ENCODE measurements at regions not wholly inside any gene's neighbourhood (a gene's known extent, or its start where the extent isn't known, plus 50 kb on each side); places are given as distances from the start of the nearest gene placed in this dataset.

DNA sequence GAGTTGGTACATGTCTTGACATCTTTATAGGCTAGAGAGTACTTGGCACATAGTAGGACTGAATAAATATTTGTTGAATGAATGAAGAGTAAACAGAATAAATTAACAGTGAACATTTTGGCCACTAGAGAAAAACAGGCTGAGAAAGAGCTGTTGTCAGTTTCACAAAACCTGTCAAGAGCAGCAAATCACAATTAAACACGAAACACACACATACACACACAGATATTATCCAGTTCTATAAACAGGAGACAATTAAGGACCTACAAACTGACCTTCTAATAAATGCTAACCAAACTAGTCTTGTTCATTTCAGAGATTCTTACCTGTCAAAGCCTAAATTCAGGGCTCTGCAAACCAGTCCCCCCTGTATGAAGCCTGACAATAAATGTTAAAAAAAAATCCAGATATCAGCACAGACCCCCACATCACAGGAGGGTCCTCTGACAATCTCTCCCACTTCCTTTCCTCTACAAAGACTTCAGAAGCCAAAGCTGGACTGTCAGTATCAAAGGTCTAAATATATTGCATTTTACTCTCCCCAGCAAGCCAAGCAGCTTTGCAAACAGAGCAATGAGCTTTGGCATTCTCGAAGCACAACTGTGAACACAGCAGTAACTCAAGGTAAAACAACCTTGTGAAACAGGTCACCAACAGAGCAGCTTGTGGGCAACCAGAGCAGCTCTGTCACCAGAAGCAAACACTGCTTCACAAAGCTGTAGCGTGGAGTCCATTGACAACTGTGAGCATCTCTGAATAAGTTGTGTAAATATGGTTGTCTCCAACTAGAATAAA is 229.9 kb downstream of the TBXT start:
- H3K4me3 ChIP-seq (ENCODE audit: low read depth, low read length): no peak overlapping the region
- TF ChIP-seq, protein P1, sequence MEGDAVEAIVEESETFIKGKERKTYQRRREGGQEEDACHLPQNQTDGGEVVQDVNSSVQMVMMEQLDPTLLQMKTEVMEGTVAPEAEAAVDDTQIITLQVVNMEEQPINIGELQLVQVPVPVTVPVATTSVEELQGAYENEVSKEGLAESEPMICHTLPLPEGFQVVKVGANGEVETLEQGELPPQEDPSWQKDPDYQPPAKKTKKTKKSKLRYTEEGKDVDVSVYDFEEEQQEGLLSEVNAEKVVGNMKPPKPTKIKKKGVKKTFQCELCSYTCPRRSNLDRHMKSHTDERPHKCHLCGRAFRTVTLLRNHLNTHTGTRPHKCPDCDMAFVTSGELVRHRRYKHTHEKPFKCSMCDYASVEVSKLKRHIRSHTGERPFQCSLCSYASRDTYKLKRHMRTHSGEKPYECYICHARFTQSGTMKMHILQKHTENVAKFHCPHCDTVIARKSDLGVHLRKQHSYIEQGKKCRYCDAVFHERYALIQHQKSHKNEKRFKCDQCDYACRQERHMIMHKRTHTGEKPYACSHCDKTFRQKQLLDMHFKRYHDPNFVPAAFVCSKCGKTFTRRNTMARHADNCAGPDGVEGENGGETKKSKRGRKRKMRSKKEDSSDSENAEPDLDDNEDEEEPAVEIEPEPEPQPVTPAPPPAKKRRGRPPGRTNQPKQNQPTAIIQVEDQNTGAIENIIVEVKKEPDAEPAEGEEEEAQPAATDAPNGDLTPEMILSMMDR (conservative IDR thresholded peaks at IDR 0.05; ENCODE audit: low read depth, low read length): no peak
- no peak for DNase-seq (ENCODE audit: low read depth)

DNA sequence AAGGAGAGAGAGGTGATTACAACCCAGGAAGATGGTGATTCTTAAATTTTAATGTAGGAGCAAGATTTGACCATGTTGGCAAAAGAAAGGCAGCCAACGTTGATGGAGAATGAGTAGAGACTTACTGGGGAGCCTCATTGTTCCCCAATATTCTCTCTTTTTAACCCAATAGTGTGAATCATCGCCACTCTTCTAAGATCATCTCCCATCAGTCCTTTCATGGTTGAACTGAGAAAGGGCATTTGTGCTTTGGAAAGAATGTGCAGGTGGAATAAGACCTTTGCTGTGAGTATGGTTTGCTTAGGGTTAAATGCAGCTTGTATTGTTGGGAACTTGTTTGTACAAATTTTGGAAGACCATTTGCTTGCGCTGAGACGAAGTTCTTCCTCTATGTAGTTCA is 231.0 kb downstream of the TBXT start:
- TF ChIP-seq, protein P1 (conservative IDR thresholded peaks at IDR 0.05; ENCODE audit: low read depth, low read length): no peak
- DNase-seq (ENCODE audit: low read depth): no peak
- no peak overlapping the region for H3K4me3 ChIP-seq (ENCODE audit: low read depth, low read length)

DNA sequence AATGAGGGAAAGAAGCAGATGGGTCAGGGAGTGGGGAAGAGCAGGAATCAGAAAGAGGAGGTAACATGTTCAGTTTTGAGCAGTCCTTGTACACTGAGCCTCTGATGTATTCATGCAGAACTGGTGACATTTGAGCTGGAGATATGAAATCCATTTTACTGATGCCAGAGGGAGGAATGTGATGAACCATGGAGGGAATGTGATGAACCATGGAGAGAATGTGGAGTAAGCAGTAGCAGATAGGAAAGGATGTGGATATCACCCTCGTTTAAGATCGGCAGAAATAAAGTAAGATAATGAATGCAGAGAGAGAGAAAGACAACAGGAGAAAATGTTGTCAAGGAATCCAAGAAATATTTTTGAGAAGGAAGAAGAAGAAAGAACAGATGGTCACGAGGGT is 231.6 kb downstream of the TBXT start:
- TF ChIP-seq, protein P1 (conservative IDR thresholded peaks at IDR 0.05; ENCODE audit: low read depth, low read length): no peak

DNA sequence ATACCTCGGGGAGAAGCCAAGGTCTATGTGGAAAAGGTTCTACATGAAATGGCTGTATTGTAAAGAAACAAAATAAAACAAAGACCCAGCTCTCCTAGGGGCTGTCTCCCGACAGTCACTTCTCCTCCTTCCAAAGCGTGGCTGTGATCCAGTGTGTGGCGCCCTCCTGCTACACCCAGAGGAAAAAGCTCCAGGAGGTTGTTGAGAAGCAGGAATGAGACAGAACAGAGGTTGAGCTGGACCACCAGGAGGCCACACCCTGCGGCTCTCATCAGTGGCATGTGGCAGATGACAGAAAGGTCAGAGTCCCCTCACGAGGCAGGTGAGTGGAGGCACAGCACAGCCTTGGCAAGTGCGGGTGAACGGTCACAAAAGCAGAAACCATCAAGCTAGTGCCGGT is 236.0 kb downstream of the TBXT start:
- no peak overlapping the region for H3K4me3 ChIP-seq (ENCODE audit: low read depth, low read length)
- no peak for DNase-seq (ENCODE audit: low read depth)
- TF ChIP-seq, protein P1 (conservative IDR thresholded peaks at IDR 0.05; ENCODE audit: low read depth, low read length): peak; percentile 8

More for the DNA sequence above, 231.6 kb downstream of the TBXT start:
- no peak overlapping the region for H3K4me3 ChIP-seq (ENCODE audit: low read depth, low read length)
- DNase-seq (ENCODE audit: low read depth): no peak

DNA sequence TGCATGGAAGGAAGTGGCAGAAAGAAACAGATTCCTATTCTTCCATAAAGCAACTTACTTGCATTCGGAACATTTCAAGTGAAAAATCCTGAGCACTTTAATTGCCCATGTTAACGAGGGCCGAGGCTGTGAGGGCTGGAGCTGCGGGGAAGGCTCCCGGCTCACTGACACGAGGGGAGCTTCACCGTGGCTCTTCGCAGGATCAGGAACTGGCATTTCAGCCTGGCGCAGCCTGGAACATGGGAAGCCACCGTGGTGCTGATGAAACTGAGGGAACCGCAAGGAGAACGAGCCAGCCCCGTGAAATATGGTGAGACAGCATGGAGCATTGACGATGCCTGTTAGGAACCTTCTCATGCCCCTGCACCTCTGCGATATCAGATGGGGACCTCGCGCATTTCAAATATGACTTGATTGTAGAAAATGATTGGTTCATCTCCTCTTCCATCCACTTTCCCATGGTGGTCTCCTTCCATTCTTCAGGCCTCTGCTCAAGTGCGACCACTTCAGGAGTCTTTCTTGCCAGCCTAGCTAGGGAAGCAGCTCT is 236.9 kb downstream of the TBXT start:
- no peak for DNase-seq (ENCODE audit: low read depth)
- no peak overlapping the region for H3K4me3 ChIP-seq (ENCODE audit: low read depth, low read length)
- TF ChIP-seq, protein P1 (conservative IDR thresholded peaks at IDR 0.05; ENCODE audit: low read depth, low read length): no peak

DNA sequence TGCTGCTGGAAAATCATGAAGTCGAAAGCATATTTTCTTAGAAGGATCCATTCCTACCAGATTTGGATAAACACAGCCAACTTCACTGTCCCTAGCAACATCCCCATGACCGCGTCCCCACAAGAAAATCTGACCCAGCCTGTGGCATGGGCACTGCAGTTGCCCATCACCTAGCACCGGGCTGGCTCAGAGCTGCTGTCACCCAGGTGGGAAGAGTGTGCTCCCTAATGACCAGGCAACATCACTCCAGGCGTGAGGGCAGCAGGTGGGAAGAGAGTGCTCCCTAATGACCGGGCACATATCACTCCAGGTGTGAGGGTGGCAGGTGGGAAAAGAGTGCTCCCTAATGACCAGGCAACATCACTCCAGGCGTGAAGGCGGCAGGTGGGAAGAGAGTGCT is 238.0 kb downstream of the TBXT start:
- no peak overlapping the region for H3K4me3 ChIP-seq (ENCODE audit: low read depth, low read length)
- TF ChIP-seq, protein P1 (conservative IDR thresholded peaks at IDR 0.05; ENCODE audit: low read depth, low read length): no peak
- DNase-seq (ENCODE audit: low read depth): no peak

DNA sequence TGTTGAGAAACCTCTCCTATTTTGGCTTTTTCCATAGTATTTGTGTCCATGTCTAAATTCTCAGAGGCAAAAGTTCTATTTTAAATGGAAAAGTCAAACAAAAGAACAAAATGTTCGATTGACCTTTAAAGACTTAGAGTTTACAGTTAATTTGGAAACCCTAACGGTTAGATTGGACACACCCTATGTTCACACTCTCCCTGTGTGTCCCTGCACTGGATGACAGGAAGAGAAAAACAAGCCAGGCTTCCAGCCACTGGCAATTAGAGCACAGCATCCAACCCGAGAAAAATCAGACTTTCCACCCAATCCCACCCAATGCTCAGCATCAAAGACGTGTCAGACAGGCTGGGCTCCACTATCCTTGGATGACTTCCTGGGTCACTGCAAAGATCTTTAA is 241.3 kb downstream of the TBXT start:
- DNase-seq (ENCODE audit: low read depth): no peak
- TF ChIP-seq, protein P1 (conservative IDR thresholded peaks at IDR 0.05; ENCODE audit: low read depth, low read length): no peak
- no peak overlapping the region for H3K4me3 ChIP-seq (ENCODE audit: low read depth, low read length)
